A673 (cell line): ENCODE measurements at regions not wholly inside any gene's neighbourhood (a gene's known extent, or its start where the extent isn't known, plus 50 kb on each side); places are given as distances from the start of the nearest gene placed in this dataset.
A peak's percentile ranks its signal among the peaks of the same experiment; 100 is the strongest.
"Not testable (repeated sequence)": the region's sequence is repeated elsewhere in the genome, so short reads cannot be mapped to it uniquely, and the experiment has no call there.

Experiments used
- BruUV-seq: library from RNA; stranded (reverse); fragments of 400-500 nt; replicated peaks from 2 replicates; lab custom pipeline; 2021; lab: Mats Ljungman, UMichigan
- CTCF ChIA-PET: fragments of 300-600 bp; sonication (Branson Sonifier 250); formaldehyde crosslinking; loops from one replicate; lab custom pipeline; 2022; ENCODE audit warnings: antibody characterized with exemption; lab: Charles Lee
- POLR2A ChIA-PET: fragments of 300-600 bp; sonication (Branson Sonifier 250); formaldehyde crosslinking; loops from one replicate; lab custom pipeline; 2022; ENCODE audit warnings: antibody characterized with exemption; ENCODE audit not compliant: low non-redundant PET; lab: Charles Lee
- DNase-seq: peaks from one replicate; pipeline ENCODE4 v3.0.0-alpha.2; 2015; ENCODE audit warnings: low spot score
- H3K27ac ChIP-seq: fragments of 200-600 bp; sonication (generic); 2 replicates; pipeline ENCODE4 v1.5.1; 2016; ENCODE audit warnings: mixed run types, low read depth, mild to moderate bottlenecking, mixed read lengths, antibody characterized with exemption, low read length; ENCODE audit not compliant: poor library complexity, severe bottlenecking
- H3K27me3 ChIP-seq: fragments of 200-600 bp; sonication (generic); replicated peaks from 2 replicates; pipeline ENCODE4 v1.6.1; 2017; ENCODE audit warnings: mixed run types, low read depth, mild to moderate bottlenecking, mixed read lengths, antibody characterized with exemption, low read length; ENCODE audit not compliant: insufficient read depth, poor library complexity
- H3K36me3 ChIP-seq: fragments of 200-600 bp; sonication (generic); 2 replicates; pipeline ENCODE4 v1.6.1; 2016; ENCODE audit warnings: mixed run types, mild to moderate bottlenecking, mixed read lengths, antibody characterized with exemption, low read length; ENCODE audit not compliant: insufficient read depth, poor library complexity, severe bottlenecking
- H3K4me1 ChIP-seq: fragments of 200-600 bp; sonication (generic); 2 replicates; pipeline ENCODE4 v1.6.1; 2017; ENCODE audit warnings: mixed run types, mild to moderate bottlenecking, mixed read lengths, antibody characterized with exemption, low read length; ENCODE audit not compliant: insufficient read depth, poor library complexity, severe bottlenecking
- H3K4me3 ChIP-seq: fragments of 200-600 bp; sonication (generic); 2 replicates; pipeline ENCODE4 v1.5.1; 2016; ENCODE audit warnings: low read depth, mixed run types, mild to moderate bottlenecking, mixed read lengths, low read length; ENCODE audit not compliant: poor library complexity, severe bottlenecking
- H3K9me3 ChIP-seq: fragments of 200-600 bp; sonication (generic); 2 replicates; pipeline ENCODE4 v1.6.1; 2016; ENCODE audit warnings: mixed run types, low read depth, mild to moderate bottlenecking, mixed read lengths, antibody characterized with exemption, low read length; ENCODE audit not compliant: poor library complexity, severe bottlenecking
- CTCF ChIP-seq: fragments of 300-800, 200-600 bp; sonication (generic); conservative IDR thresholded peaks from 2 replicates; pipeline ENCODE4 v1.5.1; 2017; ENCODE audit warnings: low read depth, mild to moderate bottlenecking, antibody characterized with exemption, low read length, moderate library complexity, mixed read lengths
- EZH2 ChIP-seq: fragments of 200-600 bp; sonication (generic); IDR thresholded peaks from 2 replicates; pipeline ENCODE4 v1.6.1; 2017; ENCODE audit warnings: borderline replicate concordance, low read depth, mild to moderate bottlenecking, mixed read lengths, antibody characterized with exemption, low read length; ENCODE audit not compliant: poor library complexity, severe bottlenecking
- intact Hi-C: fragments of 100-400 bp; cut with micrococcal nuclease; formaldehyde crosslinking; loops from one replicate; pipeline ENCODE4 v1.10.0; 2022; ENCODE audit not compliant: unreplicated experiment

DNA sequence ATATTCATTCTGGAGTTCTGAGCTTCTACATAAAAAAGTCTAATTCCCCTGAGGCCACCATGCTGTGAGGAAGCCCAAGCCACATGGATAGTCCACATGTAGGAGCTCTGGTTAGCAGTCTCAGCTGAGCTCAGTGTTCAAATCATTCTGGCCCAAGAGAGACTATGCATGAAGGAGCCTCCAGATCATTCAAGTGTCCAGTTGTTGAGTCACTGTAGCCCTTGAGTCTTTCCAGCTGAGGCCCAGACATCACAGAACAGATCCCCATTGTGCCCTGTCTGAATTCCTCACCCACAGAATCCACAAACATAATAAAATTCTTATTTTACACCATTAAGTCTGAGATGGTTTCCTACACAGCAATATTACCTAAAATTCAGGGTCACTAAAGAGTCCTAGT lies 107.0 kb upstream of the NGF start:
- intact Hi-C loops: no loop called here
- no TSS peak for BruUV-seq
- Histone ChIP-seq H3K4me1 (no peaks in the 10 kb centered on the region), H3K9me3 (no peaks in the 10 kb centered on the region), H3K27me3 (peaks cover 18% of the 10 kb centered on the region), H3K4me3 (no peak overlapping the region), H3K36me3 (no peaks in the 10 kb centered on the region), H3K27ac (no peak overlapping the region)
- DNase-seq: no peak
- CTCF ChIA-PET: interaction anchor here (0.5 kb wide), 1 partner anchor 26 kb away, joined by 6 read pairs; no protein-coding TSS in a partner anchor
- TF ChIP-seq CTCF (no peak), EZH2 (no peak)
- POLR2A ChIA-PET: no interaction called here

DNA sequence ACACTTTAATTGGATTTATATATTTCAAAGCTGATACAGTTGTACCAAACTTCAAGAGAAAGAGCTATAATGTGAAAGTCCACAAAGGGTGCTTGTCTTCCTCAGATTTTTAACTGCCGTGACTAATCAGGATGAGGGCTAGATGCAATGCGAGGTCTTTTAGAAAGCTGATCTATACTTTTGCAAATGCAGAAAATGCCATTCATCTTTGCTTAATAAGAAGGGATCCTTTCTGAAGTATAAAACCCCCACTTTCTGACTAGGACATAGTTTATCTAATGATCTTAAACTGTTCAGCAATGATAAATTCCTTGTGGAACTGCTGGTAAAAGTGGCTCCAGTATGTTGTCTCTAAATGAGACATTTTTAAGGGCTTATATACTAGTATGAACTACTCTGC lies 102.7 kb upstream of the NGF start:
- intact Hi-C loops: no loop called here
- peak; percentile 64 for DNase-seq
- Histone ChIP-seq H3K36me3 (no peaks in the 10 kb centered on the region), H3K27me3 (peaks cover 9% of the 10 kb centered on the region), H3K4me3 (no peak overlapping the region), H3K27ac (no peak overlapping the region), H3K9me3 (no peaks in the 10 kb centered on the region), H3K4me1 (no peaks in the 10 kb centered on the region)
- ChIA-PET CTCF (no interaction called here), POLR2A (no interaction called here)
- no peak for TF ChIP-seq CTCF
- BruUV-seq: no TSS peak

DNA sequence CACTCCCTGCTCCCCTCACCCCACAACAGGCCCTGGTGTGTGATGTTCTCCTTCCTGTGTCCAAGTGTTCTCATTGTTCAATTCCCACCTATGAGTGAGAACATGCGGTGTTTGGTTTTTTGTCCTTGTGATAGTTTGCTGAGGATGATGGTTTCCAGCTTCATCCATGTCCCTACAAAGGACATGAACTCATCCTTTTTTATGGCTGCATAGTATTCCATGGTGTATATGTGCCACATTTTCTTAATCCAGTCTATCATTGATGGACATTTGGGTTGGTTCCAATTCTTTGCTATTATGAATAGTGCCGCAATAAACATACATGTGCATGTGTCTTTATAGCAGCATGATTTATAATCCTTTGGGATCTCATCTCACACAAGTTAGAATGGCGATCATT lies 101.5 kb upstream of the NGF start:
- H3K36me3 ChIP-seq, BruUV-seq, H3K27ac ChIP-seq, DNase-seq, CTCF ChIA-PET, POLR2A ChIA-PET, H3K27me3 ChIP-seq, intact Hi-C loops, H3K9me3 ChIP-seq, H3K4me1 ChIP-seq, H3K4me3 ChIP-seq: not testable (repeated sequence)

DNA sequence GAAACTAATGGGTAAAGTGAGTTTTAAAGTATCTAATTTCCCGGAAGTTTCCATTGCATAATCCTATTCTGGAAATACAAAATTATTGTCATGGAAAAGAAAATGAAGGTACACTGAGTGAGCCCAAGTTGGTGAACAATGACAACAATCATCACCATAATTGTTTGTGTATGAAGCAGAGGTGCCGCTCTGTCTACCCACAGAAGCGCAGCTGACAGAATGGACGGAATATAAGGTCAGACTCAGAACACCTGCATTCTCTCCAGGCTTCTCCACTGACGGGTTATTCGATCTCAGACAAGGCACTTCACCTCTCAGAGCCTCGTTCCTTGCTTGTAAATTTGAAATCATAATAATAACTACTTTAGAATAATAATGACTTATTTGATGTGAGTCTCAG lies 99.1 kb upstream of the NGF start:
- CTCF ChIA-PET: no interaction called here
- H3K36me3 ChIP-seq: no peaks in the 10 kb centered on the region
- peaks cover 2% of the 10 kb centered on the region for H3K27me3 ChIP-seq
- no peak for TF ChIP-seq CTCF
- no peak for TF ChIP-seq EZH2
- H3K27ac ChIP-seq: no peak overlapping the region
- H3K9me3 ChIP-seq: no peaks in the 10 kb centered on the region
- no peaks in the 10 kb centered on the region for H3K4me1 ChIP-seq
- BruUV-seq: no TSS peak
- intact Hi-C loops: no loop called here
- DNase-seq: no peak
- POLR2A ChIA-PET: no interaction called here
- H3K4me3 ChIP-seq: no peak overlapping the region
